ENCODE measurements at regions not wholly inside any gene's neighbourhood (a gene's known extent, or its start where the extent isn't known, plus 50 kb on each side); places are given as distances from the start of the nearest gene placed in this dataset.
"Not testable (repeated sequence)": the region's sequence is repeated elsewhere in the genome, so short reads cannot be mapped to it uniquely, and the experiment has no call there.

DNA sequence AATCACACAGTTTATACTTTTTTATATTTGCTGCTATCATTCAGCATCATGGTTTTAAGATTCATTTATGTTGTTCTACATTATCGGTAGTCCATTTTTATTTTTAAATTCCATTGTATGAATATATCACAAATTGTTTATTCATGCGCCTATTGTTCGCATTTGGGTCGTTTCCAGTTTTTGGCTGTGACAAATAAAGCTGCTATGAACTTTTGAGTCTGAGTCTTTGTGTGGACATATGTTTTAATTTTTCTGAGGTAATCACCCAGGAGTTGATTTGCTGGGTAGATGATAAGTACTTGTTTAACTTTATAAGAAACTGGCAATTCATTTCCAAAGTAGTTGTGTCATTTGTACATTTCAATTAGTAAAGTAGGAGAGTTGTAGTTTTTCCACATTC lies 74.2 kb upstream of the CSNK1A1L start:
- TF ChIP-seq, protein P1, sequence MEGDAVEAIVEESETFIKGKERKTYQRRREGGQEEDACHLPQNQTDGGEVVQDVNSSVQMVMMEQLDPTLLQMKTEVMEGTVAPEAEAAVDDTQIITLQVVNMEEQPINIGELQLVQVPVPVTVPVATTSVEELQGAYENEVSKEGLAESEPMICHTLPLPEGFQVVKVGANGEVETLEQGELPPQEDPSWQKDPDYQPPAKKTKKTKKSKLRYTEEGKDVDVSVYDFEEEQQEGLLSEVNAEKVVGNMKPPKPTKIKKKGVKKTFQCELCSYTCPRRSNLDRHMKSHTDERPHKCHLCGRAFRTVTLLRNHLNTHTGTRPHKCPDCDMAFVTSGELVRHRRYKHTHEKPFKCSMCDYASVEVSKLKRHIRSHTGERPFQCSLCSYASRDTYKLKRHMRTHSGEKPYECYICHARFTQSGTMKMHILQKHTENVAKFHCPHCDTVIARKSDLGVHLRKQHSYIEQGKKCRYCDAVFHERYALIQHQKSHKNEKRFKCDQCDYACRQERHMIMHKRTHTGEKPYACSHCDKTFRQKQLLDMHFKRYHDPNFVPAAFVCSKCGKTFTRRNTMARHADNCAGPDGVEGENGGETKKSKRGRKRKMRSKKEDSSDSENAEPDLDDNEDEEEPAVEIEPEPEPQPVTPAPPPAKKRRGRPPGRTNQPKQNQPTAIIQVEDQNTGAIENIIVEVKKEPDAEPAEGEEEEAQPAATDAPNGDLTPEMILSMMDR (IDR thresholded peaks at IDR 0.05; ENCODE audit: insufficient read depth, low read length, severe bottlenecking) = no peak
- no peak for FAIRE-seq
- H3K4me3 ChIP-seq (ENCODE audit: low read depth, low read length) = no peak overlapping the region
- no peaks in the 10 kb centered on the region for H3K27me3 ChIP-seq (ENCODE audit: control insufficient read depth, insufficient read depth, low read length)
- no peaks in the 10 kb centered on the region for H3K36me3 ChIP-seq (ENCODE audit: control insufficient read depth, insufficient read depth, low read length)
- DNase-seq (ENCODE audit: low read depth) = no peak

DNA sequence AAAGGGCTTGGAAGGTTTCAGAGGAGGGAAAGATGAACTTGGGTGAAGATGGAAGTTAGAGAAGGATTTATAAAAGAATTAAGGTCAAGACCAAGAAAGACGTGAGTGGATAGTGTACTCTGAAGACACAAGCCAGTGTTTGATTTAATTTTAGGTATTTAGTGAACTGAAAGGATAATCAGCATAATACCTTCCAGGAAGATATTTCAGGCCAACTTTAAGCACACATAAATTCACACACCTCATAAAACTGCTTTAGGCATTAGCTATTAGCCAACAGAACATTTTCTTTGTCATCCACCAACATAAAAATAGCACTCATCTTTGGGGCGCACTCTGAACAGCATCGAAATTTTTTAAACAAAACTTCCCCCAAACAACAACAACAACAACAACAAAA lies 71.7 kb upstream of the CSNK1A1L start:
- Histone ChIP-seq H3K4me3 (ENCODE audit: low read depth, low read length) (no peak overlapping the region), H3K36me3 (ENCODE audit: control insufficient read depth, insufficient read depth, low read length) (no peaks in the 10 kb centered on the region), H3K27me3 (ENCODE audit: control insufficient read depth, insufficient read depth, low read length) (no peaks in the 10 kb centered on the region)
- no peak for DNase-seq (ENCODE audit: low read depth)
- FAIRE-seq = no peak
- TF ChIP-seq, protein P1 (IDR thresholded peaks at IDR 0.05; ENCODE audit: insufficient read depth, low read length, severe bottlenecking) = no peak

DNA sequence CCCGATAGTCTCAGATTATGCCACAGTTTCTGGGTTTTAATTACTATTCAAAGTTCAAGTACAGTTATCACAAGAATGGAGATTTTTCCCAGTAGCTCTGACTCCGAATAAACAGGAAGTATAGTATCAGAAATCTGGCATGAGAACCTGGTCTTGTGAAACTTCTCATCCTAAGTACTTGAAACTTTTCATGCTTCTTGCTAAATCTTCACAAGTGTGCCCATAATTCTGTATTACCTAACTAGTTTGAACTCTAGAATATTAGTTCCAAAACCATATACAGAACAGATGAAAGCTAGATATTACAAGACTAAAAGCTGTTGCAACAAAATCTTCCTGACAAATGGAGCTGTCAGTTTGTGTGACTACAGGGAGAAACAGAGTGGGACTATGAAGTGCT lies 70.5 kb upstream of the CSNK1A1L start:
- TF ChIP-seq, protein P1 (IDR thresholded peaks at IDR 0.05; ENCODE audit: insufficient read depth, low read length, severe bottlenecking) = no peak
- no peaks in the 10 kb centered on the region for H3K36me3 ChIP-seq (ENCODE audit: control insufficient read depth, insufficient read depth, low read length)
- H3K4me3 ChIP-seq (ENCODE audit: low read depth, low read length) = no peak overlapping the region
- DNase-seq (ENCODE audit: low read depth) (peak; percentile 74), FAIRE-seq (no peak)
- H3K27me3 ChIP-seq (ENCODE audit: control insufficient read depth, insufficient read depth, low read length) = no peaks in the 10 kb centered on the region

DNA sequence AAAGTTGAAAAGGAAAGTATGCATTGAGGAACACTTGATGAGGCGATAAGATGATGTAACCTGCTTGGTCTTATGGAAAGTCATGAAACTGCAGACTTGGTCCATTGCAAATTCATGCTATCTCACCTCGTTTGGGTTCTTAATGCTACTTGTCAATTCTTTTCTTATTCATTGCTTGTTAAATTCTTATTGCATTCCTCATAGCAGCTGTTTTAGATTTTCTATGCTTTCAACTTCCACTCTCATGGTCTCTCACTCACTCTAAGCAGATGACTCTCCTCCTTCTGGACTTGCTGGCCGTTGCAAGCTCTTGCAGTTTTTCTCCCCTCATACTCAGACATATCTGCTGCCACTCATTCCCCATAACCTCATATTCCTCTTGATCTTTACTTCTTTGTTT lies 67.8 kb upstream of the CSNK1A1L start:
- no peak for DNase-seq (ENCODE audit: low read depth)
- no peaks in the 10 kb centered on the region for H3K27me3 ChIP-seq (ENCODE audit: control insufficient read depth, insufficient read depth, low read length)

DNA sequence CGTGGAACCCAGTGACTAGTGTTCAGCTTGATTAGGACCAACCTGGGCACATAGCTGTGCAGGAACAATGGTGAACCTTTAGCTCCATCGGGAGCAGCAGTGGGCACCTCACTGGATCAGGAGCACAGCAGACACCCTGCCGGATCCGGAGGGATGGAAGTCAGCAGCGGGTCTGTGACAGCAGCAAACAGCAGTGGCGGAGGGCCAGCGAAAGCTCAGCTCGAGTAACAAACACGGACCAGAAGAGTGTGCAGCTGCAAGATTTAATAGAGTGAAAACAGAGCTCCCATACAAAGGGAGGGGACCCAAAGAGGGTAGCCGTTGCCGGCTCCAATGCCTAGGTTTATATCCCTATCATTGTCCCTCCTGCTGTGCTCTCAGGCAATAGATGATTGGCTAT lies 66.8 kb upstream of the CSNK1A1L start:
- H3K27me3 ChIP-seq (ENCODE audit: control insufficient read depth, insufficient read depth, low read length); H3K4me3 ChIP-seq (ENCODE audit: low read depth, low read length); FAIRE-seq; H3K36me3 ChIP-seq (ENCODE audit: control insufficient read depth, insufficient read depth, low read length); DNase-seq (ENCODE audit: low read depth): not testable (repeated sequence)

More for the DNA sequence above, 67.8 kb upstream of the CSNK1A1L start:
- TF ChIP-seq, protein P1 (IDR thresholded peaks at IDR 0.05; ENCODE audit: insufficient read depth, low read length, severe bottlenecking) = no peak
- no peak for FAIRE-seq
- no peaks in the 10 kb centered on the region for H3K36me3 ChIP-seq (ENCODE audit: control insufficient read depth, insufficient read depth, low read length)
- no peak overlapping the region for H3K4me3 ChIP-seq (ENCODE audit: low read depth, low read length)

DNA sequence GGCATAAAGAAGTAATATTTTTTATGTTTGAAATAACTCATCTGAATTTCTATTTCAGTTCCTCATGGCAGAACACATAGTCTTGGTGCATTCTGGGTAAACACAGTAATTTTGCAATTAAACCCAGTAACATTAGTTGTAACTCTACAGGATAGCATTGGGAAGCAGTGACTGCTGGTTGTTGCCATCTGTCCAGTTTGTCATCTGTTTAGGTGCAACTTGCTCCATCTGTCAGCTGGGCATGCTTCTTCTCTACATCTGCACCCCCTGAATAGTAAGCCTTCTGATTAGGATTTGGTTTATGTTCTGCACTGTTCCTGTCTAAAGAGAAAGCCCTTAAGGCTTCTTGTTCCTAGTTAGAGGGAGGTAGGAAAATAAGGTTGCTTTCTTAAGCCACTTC lies 63.5 kb upstream of the CSNK1A1L start:
- TF ChIP-seq, protein P1 (IDR thresholded peaks at IDR 0.05; ENCODE audit: insufficient read depth, low read length, severe bottlenecking) = no peak
- Histone ChIP-seq H3K27me3 (ENCODE audit: control insufficient read depth, insufficient read depth, low read length) (no peaks in the 10 kb centered on the region), H3K36me3 (ENCODE audit: control insufficient read depth, insufficient read depth, low read length) (no peaks in the 10 kb centered on the region), H3K4me3 (ENCODE audit: low read depth, low read length) (no peak overlapping the region)
- DNase-seq (ENCODE audit: low read depth) (no peak), FAIRE-seq (no peak)

Measured in bronchial epithelial cell (primary cell).